ENCODE measurements at regions not wholly inside any gene's neighbourhood (a gene's known extent, or its start where the extent isn't known, plus 50 kb on each side); places are given as distances from the start of the nearest gene placed in this dataset.

- DNase-seq: no peak
Observed at GRCh38 chr1:230011333-230012092, 55.5 kb upstream of the GALNT2 start.

- no peak for DNase-seq
Observed at GRCh38 chr1:230012093-230012393, 55.0 kb upstream of the GALNT2 start.

GRCh38 chr1:230012741-230013140 lies 54.3 kb upstream of the GALNT2 start:
- no peak for DNase-seq

- DNase-seq: no peak
Observed at GRCh38 chr1:230016159-230016558, 50.9 kb upstream of the GALNT2 start.
